SJCRH30 (cell line): ENCODE measurements at regions not wholly inside any gene's neighbourhood (a gene's known extent, or its start where the extent isn't known, plus 50 kb on each side); places are given as distances from the start of the nearest gene placed in this dataset.

Source experiments
- DNase-seq, 2 experiments: peaks; one replicate each; pipeline ENCODE4 v3.0.0-alpha.2; 2015 to 2020
- H3K27ac ChIP-seq: fragments of 250-450 bp; sonication (Bioruptor Pico); 2 replicates; pipeline ENCODE4 v1.5.1; 2020; ENCODE audit warnings: mild to moderate bottlenecking, moderate library complexity
- H3K27me3 ChIP-seq: fragments of 250-450 bp; sonication (Bioruptor Pico); 2 replicates; pipeline ENCODE4 v1.5.1; 2020; ENCODE audit warnings: mild to moderate bottlenecking, moderate library complexity
- H3K36me3 ChIP-seq: fragments of 250-450 bp; sonication (Bioruptor Pico); 2 replicates; pipeline ENCODE4 v1.5.1; 2020; ENCODE audit warnings: mild to moderate bottlenecking, moderate library complexity
- H3K4me1 ChIP-seq: fragments of 250-450 bp; sonication (Bioruptor Pico); 2 replicates; pipeline ENCODE4 v1.5.1; 2020; ENCODE audit warnings: mild to moderate bottlenecking, moderate library complexity
- H3K4me3 ChIP-seq: fragments of 250-450 bp; sonication (Bioruptor Pico); 2 replicates; pipeline ENCODE4 v1.5.1; 2020; ENCODE audit warnings: mild to moderate bottlenecking, moderate library complexity
- H3K9me3 ChIP-seq: fragments of 250-450 bp; sonication (Bioruptor Pico); replicated peaks from 2 replicates; pipeline ENCODE4 v1.5.1; 2020; ENCODE audit warnings: mild to moderate bottlenecking, moderate library complexity

- peak overlapping the region; percentile 94 for H3K27ac ChIP-seq
- no peaks in the 10 kb centered on the region for H3K36me3 ChIP-seq
- peak; percentile 45 to 55 for DNase-seq
These were observed 99.2 kb upstream of the TENM3 start for GRCh38 chr4:182143822-182144625.

DNA sequence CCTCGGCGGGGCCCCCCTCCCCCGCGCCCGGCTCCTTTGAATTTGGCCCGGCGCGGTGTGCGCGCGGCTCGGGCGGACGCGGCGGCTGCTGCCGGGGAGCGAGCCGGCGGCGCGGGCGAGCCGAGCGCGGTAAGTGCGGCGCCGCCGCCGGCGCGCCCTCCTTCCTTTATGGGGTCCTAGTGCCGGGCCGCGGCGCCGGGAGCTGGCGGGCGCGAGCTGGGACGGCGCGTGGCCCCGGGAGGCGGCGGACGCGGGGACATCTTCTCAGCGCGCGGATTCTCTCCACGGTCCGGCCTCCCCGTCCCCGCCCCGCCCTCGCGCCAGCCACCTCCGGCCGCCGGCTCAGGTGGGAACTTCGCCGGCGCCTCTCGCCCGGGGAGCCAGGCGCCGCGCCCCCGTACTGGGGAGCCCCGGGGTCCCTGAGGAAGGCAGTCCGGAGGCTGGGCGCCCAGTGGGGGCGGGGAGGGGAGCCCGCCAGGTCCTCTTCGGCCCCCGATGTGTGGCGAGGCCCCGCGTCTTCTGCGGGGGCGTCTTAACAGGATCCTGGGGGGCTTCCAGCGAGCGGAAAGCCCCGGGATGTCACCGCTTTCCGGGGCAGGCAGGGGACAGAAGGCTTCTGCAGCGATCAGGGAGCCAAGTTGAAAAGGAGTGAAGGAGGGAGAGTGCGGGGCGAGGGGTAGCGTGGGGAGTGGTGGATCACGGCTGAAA lies 98.4 kb upstream of the TENM3 start:
- DNase-seq = peak; percentile 26 to 54

More at GRCh38 chr4:182143822-182144625, 99.2 kb upstream of the TENM3 start:
- no peaks in the 10 kb centered on the region for H3K27me3 ChIP-seq
- H3K9me3 ChIP-seq = no peaks in the 10 kb centered on the region
- no peaks in the 10 kb centered on the region for H3K4me1 ChIP-seq
- H3K4me3 ChIP-seq = peak overlapping the region; percentile 97

DNA sequence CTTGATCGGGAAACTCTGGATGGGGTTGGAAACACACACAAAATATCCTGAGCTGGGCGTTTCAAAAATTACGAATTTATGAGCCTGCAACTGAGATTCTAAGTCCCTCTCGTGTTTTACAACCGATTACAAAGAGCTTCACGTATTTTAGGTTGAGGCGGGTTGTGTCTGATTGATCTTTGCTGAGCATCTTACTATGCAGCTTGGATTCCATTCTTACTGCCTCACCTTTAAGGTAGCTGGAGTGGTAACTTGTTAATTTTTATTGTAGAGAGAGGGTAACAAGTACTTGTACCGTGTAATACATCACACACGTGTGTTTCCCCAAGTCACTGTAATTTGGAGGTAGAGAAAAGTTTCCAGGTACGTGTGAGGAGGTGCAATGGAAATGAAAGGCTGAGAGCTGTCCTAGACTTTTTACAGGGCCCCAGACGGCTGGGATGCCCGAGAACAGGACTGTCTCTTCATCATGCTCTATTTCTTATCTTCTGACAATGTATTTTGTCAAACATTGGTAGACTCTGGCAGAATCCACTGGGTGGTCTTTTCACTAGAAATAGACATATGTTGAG lies 97.8 kb upstream of the TENM3 start:
- H3K36me3 ChIP-seq = no peaks in the 10 kb centered on the region
- peak overlapping the region; percentile 95 for H3K27ac ChIP-seq
- no peaks in the 10 kb centered on the region for H3K27me3 ChIP-seq
- H3K4me1 ChIP-seq = no peaks in the 10 kb centered on the region
- DNase-seq = peak; percentile 10 to 35
- peak overlapping the region; percentile 97 for H3K4me3 ChIP-seq
- H3K9me3 ChIP-seq = no peaks in the 10 kb centered on the region

More for the DNA sequence above, 98.4 kb upstream of the TENM3 start:
- no peaks in the 10 kb centered on the region for H3K36me3 ChIP-seq
- H3K4me1 ChIP-seq = no peaks in the 10 kb centered on the region
- H3K27me3 ChIP-seq = no peaks in the 10 kb centered on the region
- H3K9me3 ChIP-seq = no peaks in the 10 kb centered on the region
- H3K27ac ChIP-seq = peak overlapping the region; percentile 95
- peak overlapping the region; percentile 97 for H3K4me3 ChIP-seq

DNA sequence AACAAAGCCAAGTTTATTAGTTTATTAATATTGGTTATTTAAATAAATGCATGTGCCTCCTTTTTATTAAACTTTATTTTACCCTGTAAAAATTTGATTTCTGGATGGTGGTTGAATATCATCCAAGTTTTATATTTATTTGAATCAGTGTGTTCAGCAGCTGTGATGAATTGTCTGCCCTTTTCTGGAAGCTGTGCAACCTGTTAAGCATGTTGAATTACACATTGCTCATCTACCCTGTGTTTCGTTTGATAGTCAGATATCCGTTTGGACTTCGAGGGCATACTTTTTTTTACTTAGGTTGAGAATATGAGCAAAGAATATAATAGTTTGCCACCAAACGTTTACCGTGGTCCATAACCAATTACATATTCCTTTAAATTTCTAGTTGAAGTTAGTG lies 95.8 kb upstream of the TENM3 start:
- no peak for DNase-seq
- no peak overlapping the region for H3K27ac ChIP-seq
- no peaks in the 10 kb centered on the region for H3K27me3 ChIP-seq
- H3K4me1 ChIP-seq = no peaks in the 10 kb centered on the region
- no peaks in the 10 kb centered on the region for H3K36me3 ChIP-seq
- no peaks in the 10 kb centered on the region for H3K9me3 ChIP-seq
- H3K4me3 ChIP-seq = no peak overlapping the region

GRCh38 chr4:182150645-182151044 lies 92.6 kb upstream of the TENM3 start:
- Histone ChIP-seq H3K27me3 (no peaks in the 10 kb centered on the region), H3K4me1 (peaks cover 5% of the 10 kb centered on the region), H3K4me3 (no peak overlapping the region), H3K9me3 (no peaks in the 10 kb centered on the region), H3K27ac (no peak overlapping the region), H3K36me3 (no peaks in the 10 kb centered on the region)
- DNase-seq = no peak

GRCh38 chr4:182155806-182156205 lies 87.4 kb upstream of the TENM3 start:
- peaks cover 15% of the 10 kb centered on the region for H3K4me1 ChIP-seq
- no peak overlapping the region for H3K27ac ChIP-seq
- H3K4me3 ChIP-seq = no peak overlapping the region
- no peaks in the 10 kb centered on the region for H3K9me3 ChIP-seq
- peak in 1 of 2 experiments; percentile 51 for DNase-seq
- H3K36me3 ChIP-seq = no peaks in the 10 kb centered on the region
- no peaks in the 10 kb centered on the region for H3K27me3 ChIP-seq

DNA sequence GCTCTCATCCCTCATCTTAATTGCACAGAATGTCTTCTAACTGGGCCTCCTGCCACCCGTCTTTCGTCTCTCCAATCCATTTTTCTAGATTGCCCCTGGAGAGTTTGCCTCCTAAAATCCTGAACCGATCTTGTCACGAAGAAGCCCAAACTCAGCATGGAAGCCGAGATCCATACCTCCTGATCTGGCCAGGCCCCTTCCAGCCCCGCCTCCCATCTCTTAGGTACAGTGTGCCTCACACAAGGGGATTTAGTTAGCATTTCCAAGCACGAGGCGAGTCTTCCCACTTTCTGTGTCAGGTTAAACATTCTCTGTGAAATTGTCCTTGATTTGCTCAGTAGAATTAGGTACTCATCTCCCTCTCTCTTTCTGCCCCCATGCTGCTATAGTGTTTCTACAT lies 80.0 kb upstream of the TENM3 start:
- Histone ChIP-seq H3K4me1 (no peaks in the 10 kb centered on the region), H3K36me3 (no peaks in the 10 kb centered on the region), H3K4me3 (no peak overlapping the region), H3K9me3 (no peaks in the 10 kb centered on the region), H3K27me3 (no peaks in the 10 kb centered on the region), H3K27ac (no peak overlapping the region)
- no peak for DNase-seq

- Histone ChIP-seq H3K4me3 (no peak overlapping the region), H3K27ac (no peak overlapping the region), H3K9me3 (no peaks in the 10 kb centered on the region), H3K36me3 (no peaks in the 10 kb centered on the region), H3K4me1 (peaks cover 9% of the 10 kb centered on the region), H3K27me3 (no peaks in the 10 kb centered on the region)
- DNase-seq = peak in 1 of 2 experiments; percentile 54
These were observed 73.6 kb upstream of the TENM3 start for GRCh38 chr4:182169572-182169971.

DNA sequence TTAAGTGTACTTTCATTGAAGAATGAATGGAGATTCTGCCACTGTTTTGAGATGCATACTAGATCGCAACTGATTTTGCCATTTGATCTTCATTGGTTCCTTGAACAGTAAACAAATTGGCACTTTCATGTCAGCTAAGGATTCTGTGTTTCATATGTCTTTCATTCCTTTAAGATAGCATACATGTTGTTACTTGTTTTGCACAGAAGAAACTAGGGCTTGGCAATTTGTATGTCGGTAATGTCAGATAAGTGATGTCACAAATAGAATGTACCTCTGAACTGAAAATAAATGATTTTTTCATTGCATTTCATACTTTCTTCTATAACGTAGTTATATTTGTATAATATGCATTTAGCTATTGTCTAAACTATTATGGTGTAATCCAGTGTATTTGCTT lies 73.2 kb upstream of the TENM3 start:
- DNase-seq = no peak
- no peaks in the 10 kb centered on the region for H3K9me3 ChIP-seq
- no peak overlapping the region for H3K27ac ChIP-seq
- H3K4me3 ChIP-seq = no peak overlapping the region
- H3K36me3 ChIP-seq = no peaks in the 10 kb centered on the region
- H3K4me1 ChIP-seq = peaks cover 9% of the 10 kb centered on the region
- no peaks in the 10 kb centered on the region for H3K27me3 ChIP-seq

DNA sequence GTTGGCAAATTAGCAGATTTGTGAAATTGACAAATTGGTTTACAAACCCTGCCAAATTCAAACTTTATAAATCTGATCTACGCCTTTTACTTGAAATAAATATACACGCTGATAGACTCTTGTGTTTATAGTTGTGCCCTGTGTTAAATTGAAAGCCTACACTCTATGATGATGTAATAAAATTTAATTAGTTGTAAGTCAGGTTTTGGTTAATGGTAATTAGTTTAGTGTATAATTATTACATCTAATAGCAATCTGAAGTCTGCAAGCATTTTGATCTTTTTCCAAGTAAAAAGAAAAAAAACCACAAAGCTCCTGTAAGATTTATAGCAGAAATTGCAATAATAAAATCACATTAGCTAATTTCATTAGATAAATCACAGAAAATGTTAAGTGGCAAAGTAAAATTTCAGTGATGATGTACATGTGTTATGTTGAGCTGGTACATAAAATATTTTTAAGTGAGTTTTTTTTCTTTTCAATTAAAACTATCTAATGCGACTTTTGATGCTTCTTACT lies 72.7 kb upstream of the TENM3 start:
- H3K4me3 ChIP-seq = no peak overlapping the region
- no peaks in the 10 kb centered on the region for H3K9me3 ChIP-seq
- no peaks in the 10 kb centered on the region for H3K36me3 ChIP-seq
- H3K4me1 ChIP-seq = peaks cover 9% of the 10 kb centered on the region
- no peak overlapping the region for H3K27ac ChIP-seq
- no peak for DNase-seq
- H3K27me3 ChIP-seq = no peaks in the 10 kb centered on the region

GRCh38 chr4:182174979-182175378 lies 68.2 kb upstream of the TENM3 start:
- H3K27ac ChIP-seq = no peak overlapping the region
- no peaks in the 10 kb centered on the region for H3K27me3 ChIP-seq
- no peak for DNase-seq
- no peaks in the 10 kb centered on the region for H3K36me3 ChIP-seq
- H3K4me3 ChIP-seq = no peak overlapping the region
- no peaks in the 10 kb centered on the region for H3K9me3 ChIP-seq
- peaks cover 13% of the 10 kb centered on the region for H3K4me1 ChIP-seq

DNA sequence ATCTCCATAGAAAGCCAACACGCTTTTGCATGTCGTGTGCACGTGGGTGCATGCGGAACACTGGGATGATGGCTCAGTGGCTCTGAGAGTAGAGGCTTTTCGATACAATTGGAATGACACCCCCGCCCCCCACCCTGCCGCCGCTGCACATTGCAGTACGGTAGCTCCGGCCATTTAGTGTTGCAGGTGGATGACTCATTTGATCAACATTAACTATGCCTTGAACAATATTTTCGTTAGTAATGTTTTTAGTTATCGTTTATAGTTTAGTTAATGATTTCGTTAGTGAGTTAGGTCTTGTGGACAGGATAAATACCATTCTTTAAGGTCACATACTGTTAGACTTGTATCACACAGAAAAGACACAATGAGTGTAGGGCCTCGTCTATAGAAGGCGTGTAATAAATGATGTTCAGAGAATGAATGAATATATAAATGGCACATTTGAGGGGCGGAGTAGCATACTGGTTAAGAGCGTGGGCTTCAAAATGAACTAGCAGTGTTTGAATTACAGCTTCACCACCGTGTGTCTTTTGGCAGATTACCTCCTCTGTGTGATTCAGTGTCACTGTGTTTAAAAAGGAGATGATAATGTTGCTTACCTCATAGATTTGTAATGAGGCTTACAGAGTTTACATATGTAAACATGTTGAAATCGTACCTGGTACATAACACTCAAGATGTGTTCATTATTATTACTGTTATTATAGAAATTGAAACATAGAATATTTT lies 67.2 kb upstream of the TENM3 start:
- H3K27ac ChIP-seq = no peak overlapping the region
- peaks cover 13% of the 10 kb centered on the region for H3K4me1 ChIP-seq
- no peaks in the 10 kb centered on the region for H3K9me3 ChIP-seq
- no peak for DNase-seq
- H3K4me3 ChIP-seq = no peak overlapping the region
- H3K27me3 ChIP-seq = no peaks in the 10 kb centered on the region
- H3K36me3 ChIP-seq = no peaks in the 10 kb centered on the region

- H3K27ac ChIP-seq = no peak overlapping the region
- H3K9me3 ChIP-seq = no peaks in the 10 kb centered on the region
- peaks cover 13% of the 10 kb centered on the region for H3K4me1 ChIP-seq
- DNase-seq = no peak
- no peaks in the 10 kb centered on the region for H3K27me3 ChIP-seq
- H3K36me3 ChIP-seq = no peaks in the 10 kb centered on the region
- H3K4me3 ChIP-seq = no peak overlapping the region
These were observed 66.0 kb upstream of the TENM3 start for GRCh38 chr4:182177166-182177565.

- Histone ChIP-seq H3K36me3 (no peaks in the 10 kb centered on the region), H3K4me1 (peaks cover 13% of the 10 kb centered on the region), H3K9me3 (no peaks in the 10 kb centered on the region), H3K27me3 (no peaks in the 10 kb centered on the region), H3K4me3 (peak overlapping the region; percentile 12), H3K27ac (peak overlapping the region; percentile 55)
- peak; percentile 58 to 80 for DNase-seq
These were observed 64.1 kb upstream of the TENM3 start for GRCh38 chr4:182179105-182179504.
